ENCODE measurements at regions not wholly inside any gene's neighbourhood (a gene's known extent, or its start where the extent isn't known, plus 50 kb on each side); places are given as distances from the start of the nearest gene placed in this dataset.

DNA sequence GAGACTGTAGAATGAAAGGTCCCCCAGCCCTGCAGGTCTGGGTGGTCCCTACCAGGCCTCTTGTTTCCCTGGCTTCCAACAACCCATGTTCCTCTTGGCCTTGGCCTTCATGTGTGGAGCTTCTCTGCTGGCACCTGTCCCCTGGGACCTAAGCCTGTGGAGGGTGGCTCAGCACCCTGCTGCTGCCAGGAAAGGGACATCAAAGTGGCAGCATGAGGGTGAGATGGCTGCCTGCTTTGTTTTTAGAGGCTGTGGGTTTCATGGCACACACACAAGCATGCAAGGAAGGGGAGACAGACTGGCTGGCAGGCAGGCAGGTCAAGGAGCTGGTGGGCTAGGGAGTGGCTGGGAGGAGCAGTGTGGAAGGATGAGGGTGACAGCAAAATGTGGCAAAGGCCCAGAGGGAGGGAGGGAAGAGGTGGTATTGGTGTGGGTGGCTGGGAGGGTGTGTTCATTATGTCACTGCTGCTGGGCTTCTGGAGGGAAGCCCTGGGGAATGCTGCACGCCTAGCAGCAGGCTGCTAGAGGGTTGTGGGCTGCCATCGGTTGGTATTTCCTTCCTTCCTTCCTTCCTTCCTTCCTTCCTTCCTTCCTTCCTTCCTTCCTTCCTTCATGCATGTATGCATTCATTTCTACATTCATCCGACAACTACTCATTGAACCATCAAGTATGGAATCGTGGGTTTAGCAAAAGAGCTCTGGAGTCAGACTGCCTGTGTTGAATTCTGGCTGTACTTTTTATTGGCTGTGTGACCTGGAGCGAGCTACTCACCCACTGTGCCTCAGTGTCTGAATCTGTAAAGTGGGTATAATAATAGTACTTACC, 128.7 kb upstream of the PJA1 start:
- TF ChIP-seq CTCF (IDR thresholded peaks at IDR 0.05; ENCODE audit: low read depth, low read length, poor library complexity, severe bottlenecking) (no peak), EZH2phosphoT487 (IDR thresholded peaks at IDR 0.05; ENCODE audit: borderline replicate concordance, low read length) (no peak)

Measured in DOHH2 (cell line).